Astrocyte (in vitro differentiated cells and primary cell): ENCODE measurements at regions not wholly inside any gene's neighbourhood (a gene's known extent, or its start where the extent isn't known, plus 50 kb on each side); places are given as distances from the start of the nearest gene placed in this dataset.

ENCODE experiments used
- CTCF ChIP-seq: IDR thresholded peaks from 2 replicates; pipeline ENCODE4 v1.5.1; 2011; ENCODE audit warnings: low read depth, mild to moderate bottlenecking, inconsistent platforms, low read length, moderate library complexity; ENCODE audit not compliant: insufficient read depth
- EZH2 ChIP-seq: IDR thresholded peaks from 2 replicates; pipeline ENCODE4 v1.6.1; 2012; ENCODE audit warnings: mild to moderate bottlenecking, low read length, inconsistent platforms; ENCODE audit not compliant: insufficient read depth

- TF ChIP-seq CTCF (no peak), EZH2 (no peak)
These were observed 193.4 kb upstream of the PDE1C start for GRCh38 chr7:32263611-32264010.
